Type B pancreatic cell (in vitro differentiated cells): ENCODE measurements at regions not wholly inside any gene's neighbourhood (a gene's known extent, or its start where the extent isn't known, plus 50 kb on each side); places are given as distances from the start of the nearest gene placed in this dataset.

Experiments used
- DNase-seq: peaks from one replicate; pipeline ENCODE4 v3.0.0; 2021; ENCODE audit warnings: mixed read lengths; ENCODE audit not compliant: unreplicated experiment; ENCODE audit errors: extremely low spot score
- H3K27ac Mint-ChIP-seq: 2 replicates; pipeline ENCODE4 v1.8.0; 2021; ENCODE audit warnings: mild to moderate bottlenecking, mixed read lengths
- H3K27me3 Mint-ChIP-seq: 2 replicates; pipeline ENCODE4 v1.8.0; 2021; ENCODE audit warnings: mixed read lengths
- H3K36me3 Mint-ChIP-seq: 2 replicates; pipeline ENCODE4 v1.8.0; 2021; ENCODE audit warnings: mixed read lengths
- H3K4me1 Mint-ChIP-seq: one replicate; pipeline ENCODE4 v1.8.0; 2021; ENCODE audit warnings: mixed read lengths; ENCODE audit not compliant: unreplicated experiment
- H3K4me3 Mint-ChIP-seq: 2 replicates; pipeline ENCODE4 v1.8.0; 2021; ENCODE audit warnings: mild to moderate bottlenecking, mixed read lengths
- H3K9me3 Mint-ChIP-seq: 2 replicates; pipeline ENCODE4 v1.8.0; 2021; ENCODE audit warnings: mixed read lengths
- CTCF ChIP-seq: fragments of 200-600 bp; sonication (generic); conservative IDR thresholded peaks from 2 replicates; pipeline ENCODE4 v1.5.0; 2021; ENCODE audit warnings: antibody characterized with exemption, mild to moderate bottlenecking

GRCh38 chr15:62400778-62401177 lies 235.7 kb upstream of the C2CD4B start:
- Mint-ChIP-seq H3K4me1 (peaks cover 7% of the 10 kb centered on the region), H3K27ac (no peak overlapping the region), H3K36me3 (peaks cover 33% of the 10 kb centered on the region), H3K9me3 (peaks cover 6% of the 10 kb centered on the region), H3K27me3 (no peaks in the 10 kb centered on the region), H3K4me3 (no peak overlapping the region)
- DNase-seq, result no peak
- TF ChIP-seq CTCF, result no peak

- no peak overlapping the region for H3K4me3 Mint-ChIP-seq
- no peak for DNase-seq
- peaks cover 6% of the 10 kb centered on the region for H3K9me3 Mint-ChIP-seq
- H3K36me3 Mint-ChIP-seq, result peaks cover 33% of the 10 kb centered on the region
- H3K4me1 Mint-ChIP-seq, result peaks cover 10% of the 10 kb centered on the region
- H3K27ac Mint-ChIP-seq, result no peak overlapping the region
- TF ChIP-seq CTCF, result no peak
- H3K27me3 Mint-ChIP-seq, result no peaks in the 10 kb centered on the region
These were observed 237.6 kb upstream of the C2CD4B start for GRCh38 chr15:62402687-62403086.

- H3K4me1 Mint-ChIP-seq, result peaks cover 10% of the 10 kb centered on the region
- H3K4me3 Mint-ChIP-seq, result no peak overlapping the region
- DNase-seq, result no peak
- TF ChIP-seq CTCF, result no peak
- no peak overlapping the region for H3K27ac Mint-ChIP-seq
- H3K36me3 Mint-ChIP-seq, result peaks cover 32% of the 10 kb centered on the region
- no peaks in the 10 kb centered on the region for H3K27me3 Mint-ChIP-seq
- H3K9me3 Mint-ChIP-seq, result peaks cover 6% of the 10 kb centered on the region
These were observed 238.2 kb upstream of the C2CD4B start for GRCh38 chr15:62403164-62403809.

- no peak overlapping the region for H3K27ac Mint-ChIP-seq
- peaks cover 6% of the 10 kb centered on the region for H3K9me3 Mint-ChIP-seq
- TF ChIP-seq CTCF, result no peak
- peaks cover 28% of the 10 kb centered on the region for H3K36me3 Mint-ChIP-seq
- H3K27me3 Mint-ChIP-seq, result no peaks in the 10 kb centered on the region
- no peak overlapping the region for H3K4me3 Mint-ChIP-seq
- no peak for DNase-seq
- peaks cover 10% of the 10 kb centered on the region for H3K4me1 Mint-ChIP-seq
These were observed 239.3 kb upstream of the C2CD4B start for GRCh38 chr15:62404194-62404985.

GRCh38 chr15:62406305-62406891 lies 241.3 kb upstream of the C2CD4B start:
- Mint-ChIP-seq H3K36me3 (peaks cover 17% of the 10 kb centered on the region), H3K27ac (no peak overlapping the region), H3K27me3 (no peaks in the 10 kb centered on the region), H3K9me3 (peaks cover 6% of the 10 kb centered on the region), H3K4me3 (no peak overlapping the region), H3K4me1 (peaks cover 10% of the 10 kb centered on the region)
- TF ChIP-seq CTCF, result no peak
- no peak for DNase-seq
